ENCODE measurements at regions not wholly inside any gene's neighbourhood (a gene's known extent, or its start where the extent isn't known, plus 50 kb on each side); places are given as distances from the start of the nearest gene placed in this dataset.
"Not testable (repeated sequence)": the region's sequence is repeated elsewhere in the genome, so short reads cannot be mapped to it uniquely, and the experiment has no call there.

- DNase-seq, result not testable (repeated sequence)
Observed at GRCh38 chr3:185306286-185306685, 52.4 kb upstream of the EHHADH start.

GRCh38 chr3:185306847-185307246 lies 53.0 kb upstream of the EHHADH start:
- no peak for DNase-seq

- peak; percentile 14 for DNase-seq
Observed at GRCh38 chr3:185308126-185308754, 54.4 kb upstream of the EHHADH start.

- DNase-seq, result no peak
Observed at GRCh38 chr3:185309302-185309701, 53.6 kb upstream of the MAP3K13 start.

GRCh38 chr3:185309795-185310194 lies 53.1 kb upstream of the MAP3K13 start:
- no peak for DNase-seq

GRCh38 chr3:185311991-185312390 lies 50.9 kb upstream of the MAP3K13 start:
- DNase-seq, result no peak

All from T-helper 9 cell (primary cell).